LNCAP (cell line): ENCODE measurements at regions not wholly inside any gene's neighbourhood (a gene's known extent, or its start where the extent isn't known, plus 50 kb on each side); places are given as distances from the start of the nearest gene placed in this dataset.

Experiments used
- CTCF ChIP-seq: fragments of 450-650 bp; IDR thresholded peaks from 2 replicates; pipeline ENCODE4 v1.5.1; 2017; ENCODE audit warnings: mild to moderate bottlenecking

- TF ChIP-seq CTCF, result no peak
Observed at GRCh38 chr4:116870686-116871085, 214.7 kb downstream of the TRAM1L1 start.

- no peak for TF ChIP-seq CTCF
Observed at GRCh38 chr4:116866106-116866505, 219.3 kb downstream of the TRAM1L1 start.

- no peak for TF ChIP-seq CTCF
Observed at GRCh38 chr4:116862592-116862991, 222.8 kb downstream of the TRAM1L1 start.

GRCh38 chr4:116860891-116861290, 224.5 kb downstream of the TRAM1L1 start:
- TF ChIP-seq CTCF, result no peak

GRCh38 chr4:116849620-116850019, 235.8 kb downstream of the TRAM1L1 start:
- TF ChIP-seq CTCF, result no peak

GRCh38 chr4:116847616-116848015, 237.8 kb downstream of the TRAM1L1 start:
- no peak for TF ChIP-seq CTCF

GRCh38 chr4:116839826-116840225, 245.6 kb downstream of the TRAM1L1 start:
- no peak for TF ChIP-seq CTCF

- no peak for TF ChIP-seq CTCF
Observed at GRCh38 chr4:116838609-116839008, 246.8 kb downstream of the TRAM1L1 start.
